Esophagus muscularis mucosa (tissue), 3 donors: ENCODE measurements at regions not wholly inside any gene's neighbourhood (a gene's known extent, or its start where the extent isn't known, plus 50 kb on each side); places are given as distances from the start of the nearest gene placed in this dataset.

Source experiments
- POLR2A ChIP-seq: fragments of 450-650 bp; IDR thresholded peaks from one replicate; pipeline ENCODE4 v1.6.1; 2017; ENCODE audit warnings: antibody characterized with exemption, moderate library complexity, mild to moderate bottlenecking, low read depth
- TF ChIP-seq, protein P1 (sequence below), 3 experiments: fragments of 200-600 bp in 2 of 3; fragments of 450-650 bp in 1 of 3; sonication (generic) in 2 of 3; IDR thresholded peaks; one replicate each; pipeline ENCODE4 v1.5.1; 2017 to 2019; ENCODE audit warnings: antibody characterized with exemption in 3 of 3, mild to moderate bottlenecking in 2 of 3, moderate library complexity in 1 of 3

DNA sequence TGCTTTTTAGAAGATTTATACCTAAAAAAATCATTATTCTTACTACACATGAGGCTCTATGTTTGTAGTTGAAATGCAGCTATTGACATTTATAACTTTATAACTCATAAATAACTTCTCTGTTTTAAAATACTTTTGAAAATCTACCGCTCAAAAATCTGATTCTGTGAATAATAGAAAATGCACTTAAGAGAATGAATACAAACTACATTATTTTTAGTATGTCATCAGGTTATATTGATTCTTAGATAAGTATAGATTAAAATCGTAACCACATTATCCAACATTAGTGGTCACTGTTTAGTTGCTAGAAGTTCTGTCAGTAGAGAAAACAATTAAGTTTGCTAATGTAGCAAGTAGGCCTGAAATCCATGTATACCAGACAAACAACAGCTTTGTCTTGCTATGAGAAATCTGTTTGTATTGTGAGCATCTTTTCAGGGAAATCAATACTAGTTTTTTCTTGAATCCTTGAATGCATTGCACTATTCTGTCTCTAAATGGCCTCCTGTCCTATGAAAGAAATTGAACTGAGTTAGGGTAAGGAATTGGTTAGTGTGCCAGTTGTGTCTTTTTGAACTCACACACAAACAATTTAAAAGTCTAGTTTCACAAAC lies 116.5 kb upstream of the HDAC9 start:
- TF ChIP-seq, protein P1, sequence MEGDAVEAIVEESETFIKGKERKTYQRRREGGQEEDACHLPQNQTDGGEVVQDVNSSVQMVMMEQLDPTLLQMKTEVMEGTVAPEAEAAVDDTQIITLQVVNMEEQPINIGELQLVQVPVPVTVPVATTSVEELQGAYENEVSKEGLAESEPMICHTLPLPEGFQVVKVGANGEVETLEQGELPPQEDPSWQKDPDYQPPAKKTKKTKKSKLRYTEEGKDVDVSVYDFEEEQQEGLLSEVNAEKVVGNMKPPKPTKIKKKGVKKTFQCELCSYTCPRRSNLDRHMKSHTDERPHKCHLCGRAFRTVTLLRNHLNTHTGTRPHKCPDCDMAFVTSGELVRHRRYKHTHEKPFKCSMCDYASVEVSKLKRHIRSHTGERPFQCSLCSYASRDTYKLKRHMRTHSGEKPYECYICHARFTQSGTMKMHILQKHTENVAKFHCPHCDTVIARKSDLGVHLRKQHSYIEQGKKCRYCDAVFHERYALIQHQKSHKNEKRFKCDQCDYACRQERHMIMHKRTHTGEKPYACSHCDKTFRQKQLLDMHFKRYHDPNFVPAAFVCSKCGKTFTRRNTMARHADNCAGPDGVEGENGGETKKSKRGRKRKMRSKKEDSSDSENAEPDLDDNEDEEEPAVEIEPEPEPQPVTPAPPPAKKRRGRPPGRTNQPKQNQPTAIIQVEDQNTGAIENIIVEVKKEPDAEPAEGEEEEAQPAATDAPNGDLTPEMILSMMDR (IDR thresholded peaks at IDR 0.05), result no peak
- no peak for TF ChIP-seq POLR2A
